Panc1 (cell line): ENCODE measurements at regions not wholly inside any gene's neighbourhood (a gene's known extent, or its start where the extent isn't known, plus 50 kb on each side); places are given as distances from the start of the nearest gene placed in this dataset.
"Not testable (repeated sequence)": the region's sequence is repeated elsewhere in the genome, so short reads cannot be mapped to it uniquely, and the experiment has no call there.

ENCODE experiments used
- ATAC-seq: fragments of 200-7000 bp; cut with Tn5 transposase; 2 replicates; pipeline ENCODE4 v1.9.1; 2020; ENCODE audit warnings: mild to moderate bottlenecking, moderate library complexity
- BruUV-seq: library from RNA; stranded (reverse); fragments of 400-500 nt; replicated peaks from 2 replicates; lab custom pipeline; 2021; lab: Mats Ljungman, UMichigan
- CTCF ChIA-PET: fragments of 300-600 bp; sonication (Branson Sonifier 250); formaldehyde crosslinking; loops from one replicate; lab custom pipeline; 2022; ENCODE audit warnings: antibody characterized with exemption; lab: Charles Lee
- POLR2A ChIA-PET: fragments of 300-600 bp; sonication (Branson Sonifier 250); formaldehyde crosslinking; loops from one replicate; lab custom pipeline; 2022; ENCODE audit warnings: antibody characterized with exemption; lab: Charles Lee
- DNase-seq: peaks from one replicate; pipeline ENCODE4 v3.0.0-alpha.2; 2010; ENCODE audit warnings: low read depth, low spot score
- H3K27ac ChIP-seq: 2 replicates; pipeline ENCODE4 v1.5.1; 2011; ENCODE audit warnings: mild to moderate bottlenecking, low read length, inconsistent platforms
- H3K27me3 ChIP-seq: fragments of 200-500 bp; sonication (Bioruptor generic); 2 replicates; pipeline ENCODE4 v1.6.0; 2014; ENCODE audit warnings: low read length, inconsistent platforms; ENCODE audit not compliant: control insufficient read depth, insufficient read depth
- H3K36me3 ChIP-seq: fragments of 200-500 bp; sonication (Bioruptor generic); 2 replicates; pipeline ENCODE4 v1.5.1; 2014; ENCODE audit warnings: inconsistent platforms, mild to moderate bottlenecking, low read length, moderate library complexity; ENCODE audit not compliant: control insufficient read depth, insufficient read depth
- H3K4me1 ChIP-seq: 2 replicates; pipeline ENCODE4 v1.5.1; 2011; ENCODE audit warnings: inconsistent platforms, mild to moderate bottlenecking, low read length, moderate library complexity; ENCODE audit not compliant: control insufficient read depth, insufficient read depth
- H3K4me3 ChIP-seq, 2 experiments: 2 replicates each; pipeline ENCODE4 v1.5.1; 2011 to 2012; ENCODE audit warnings: low read depth in 2 of 2, low read length in 2 of 2, mild to moderate bottlenecking in 2 of 2, inconsistent platforms in 1 of 2, moderate library complexity in 1 of 2
- H3K9me3 ChIP-seq: fragments of 200-500 bp; sonication (Bioruptor generic); 2 replicates; pipeline ENCODE4 v1.5.1; 2014; ENCODE audit warnings: low read depth, mild to moderate bottlenecking, inconsistent platforms, low read length, moderate library complexity; ENCODE audit not compliant: control insufficient read depth, insufficient read depth
- POLR2AphosphoS5 ChIP-seq: IDR thresholded peaks from 2 replicates; pipeline ENCODE4 v1.6.1; 2012; ENCODE audit warnings: mild to moderate bottlenecking, low read depth, low read length, moderate library complexity
- SIN3A ChIP-seq: IDR thresholded peaks from 2 replicates; pipeline ENCODE4 v1.6.1; 2012; ENCODE audit warnings: low read depth, mild to moderate bottlenecking, low read length, moderate library complexity, borderline replicate concordance; ENCODE audit not compliant: insufficient read depth
- TCF7L2 ChIP-seq: IDR thresholded peaks from 2 replicates; pipeline ENCODE4 v1.6.1; 2011; ENCODE audit warnings: mild to moderate bottlenecking, low read depth, low read length, inconsistent platforms
- in situ Hi-C: cut with HindIII; loops from 2 replicates; pipeline ENCODE4 v1.10.0; 2016; ENCODE audit warnings: low sequenced_read_pairs, low pct_unique_long_range_greater_than_20kb
- intact Hi-C: fragments of 100-400 bp; cut with micrococcal nuclease; formaldehyde crosslinking; loops from one replicate; pipeline ENCODE4 v1.10.0; 2022; ENCODE audit not compliant: unreplicated experiment
- TF ChIP-seq, protein P1 (sequence below), 2 experiments: IDR thresholded peaks; 2 replicates each; pipeline ENCODE4 v1.6.1; 2011 to 2012; ENCODE audit warnings: low read depth in 2 of 2, control low read depth in 1 of 2, low read length in 1 of 2, mild to moderate bottlenecking in 1 of 2, moderate library complexity in 1 of 2; ENCODE audit not compliant: insufficient read depth in 1 of 2
- TF ChIP-seq, protein P2 (sequence below): fragments of 450-650 bp; IDR thresholded peaks from 2 replicates; pipeline ENCODE4 v1.5.1; 2017; ENCODE audit warnings: mild to moderate bottlenecking

GRCh38 chr4:3874525-3875110, 108.4 kb downstream of the ADRA2C start:
- Histone ChIP-seq H3K4me1 (peaks cover 2% of the 10 kb centered on the region; the same call in 1 of the 2 replicates), H3K4me3 (no peak overlapping the region), H3K9me3 (no peaks in the 10 kb centered on the region), H3K27ac (no peak overlapping the region), H3K27me3 (peaks cover 8% of the 10 kb centered on the region), H3K36me3 (no peaks in the 10 kb centered on the region)
- POLR2A ChIA-PET = no interaction called here
- in situ Hi-C loops = no loop called here
- intact Hi-C loops = loop anchor here (10.0 kb wide), 1 partner anchor 310 kb away; no protein-coding TSS in a partner anchor
- no TSS peak for BruUV-seq
- CTCF ChIA-PET = no interaction called here
- TF ChIP-seq, protein P1, sequence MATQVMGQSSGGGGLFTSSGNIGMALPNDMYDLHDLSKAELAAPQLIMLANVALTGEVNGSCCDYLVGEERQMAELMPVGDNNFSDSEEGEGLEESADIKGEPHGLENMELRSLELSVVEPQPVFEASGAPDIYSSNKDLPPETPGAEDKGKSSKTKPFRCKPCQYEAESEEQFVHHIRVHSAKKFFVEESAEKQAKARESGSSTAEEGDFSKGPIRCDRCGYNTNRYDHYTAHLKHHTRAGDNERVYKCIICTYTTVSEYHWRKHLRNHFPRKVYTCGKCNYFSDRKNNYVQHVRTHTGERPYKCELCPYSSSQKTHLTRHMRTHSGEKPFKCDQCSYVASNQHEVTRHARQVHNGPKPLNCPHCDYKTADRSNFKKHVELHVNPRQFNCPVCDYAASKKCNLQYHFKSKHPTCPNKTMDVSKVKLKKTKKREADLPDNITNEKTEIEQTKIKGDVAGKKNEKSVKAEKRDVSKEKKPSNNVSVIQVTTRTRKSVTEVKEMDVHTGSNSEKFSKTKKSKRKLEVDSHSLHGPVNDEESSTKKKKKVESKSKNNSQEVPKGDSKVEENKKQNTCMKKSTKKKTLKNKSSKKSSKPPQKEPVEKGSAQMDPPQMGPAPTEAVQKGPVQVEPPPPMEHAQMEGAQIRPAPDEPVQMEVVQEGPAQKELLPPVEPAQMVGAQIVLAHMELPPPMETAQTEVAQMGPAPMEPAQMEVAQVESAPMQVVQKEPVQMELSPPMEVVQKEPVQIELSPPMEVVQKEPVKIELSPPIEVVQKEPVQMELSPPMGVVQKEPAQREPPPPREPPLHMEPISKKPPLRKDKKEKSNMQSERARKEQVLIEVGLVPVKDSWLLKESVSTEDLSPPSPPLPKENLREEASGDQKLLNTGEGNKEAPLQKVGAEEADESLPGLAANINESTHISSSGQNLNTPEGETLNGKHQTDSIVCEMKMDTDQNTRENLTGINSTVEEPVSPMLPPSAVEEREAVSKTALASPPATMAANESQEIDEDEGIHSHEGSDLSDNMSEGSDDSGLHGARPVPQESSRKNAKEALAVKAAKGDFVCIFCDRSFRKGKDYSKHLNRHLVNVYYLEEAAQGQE (IDR thresholded peaks at IDR 0.05; ENCODE audit: insufficient read depth in 1 of 2, low read depth in 2 of 2, low read length in 1 of 2) = no peak
- TF ChIP-seq SIN3A (no peak), POLR2AphosphoS5 (no peak), TCF7L2 (no peak)
- TF ChIP-seq, protein P2, sequence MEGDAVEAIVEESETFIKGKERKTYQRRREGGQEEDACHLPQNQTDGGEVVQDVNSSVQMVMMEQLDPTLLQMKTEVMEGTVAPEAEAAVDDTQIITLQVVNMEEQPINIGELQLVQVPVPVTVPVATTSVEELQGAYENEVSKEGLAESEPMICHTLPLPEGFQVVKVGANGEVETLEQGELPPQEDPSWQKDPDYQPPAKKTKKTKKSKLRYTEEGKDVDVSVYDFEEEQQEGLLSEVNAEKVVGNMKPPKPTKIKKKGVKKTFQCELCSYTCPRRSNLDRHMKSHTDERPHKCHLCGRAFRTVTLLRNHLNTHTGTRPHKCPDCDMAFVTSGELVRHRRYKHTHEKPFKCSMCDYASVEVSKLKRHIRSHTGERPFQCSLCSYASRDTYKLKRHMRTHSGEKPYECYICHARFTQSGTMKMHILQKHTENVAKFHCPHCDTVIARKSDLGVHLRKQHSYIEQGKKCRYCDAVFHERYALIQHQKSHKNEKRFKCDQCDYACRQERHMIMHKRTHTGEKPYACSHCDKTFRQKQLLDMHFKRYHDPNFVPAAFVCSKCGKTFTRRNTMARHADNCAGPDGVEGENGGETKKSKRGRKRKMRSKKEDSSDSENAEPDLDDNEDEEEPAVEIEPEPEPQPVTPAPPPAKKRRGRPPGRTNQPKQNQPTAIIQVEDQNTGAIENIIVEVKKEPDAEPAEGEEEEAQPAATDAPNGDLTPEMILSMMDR = no peak
- no peak for DNase-seq
- no peak for ATAC-seq

GRCh38 chr4:3875466-3875865, 109.3 kb downstream of the ADRA2C start:
- no peaks in the 10 kb centered on the region for H3K9me3 ChIP-seq
- no peak overlapping the region for H3K27ac ChIP-seq
- H3K27me3 ChIP-seq = peaks cover 8% of the 10 kb centered on the region
- no peak for ATAC-seq
- BruUV-seq = no TSS peak
- H3K4me3 ChIP-seq = no peak overlapping the region
- TF ChIP-seq SIN3A = no peak
- TF ChIP-seq POLR2AphosphoS5 = no peak
- TF ChIP-seq, protein P2 = no peak
- TF ChIP-seq, protein P1 (IDR thresholded peaks at IDR 0.05; ENCODE audit: insufficient read depth in 1 of 2, low read depth in 2 of 2, low read length in 1 of 2) = no peak
- no peak for TF ChIP-seq TCF7L2
- no peaks in the 10 kb centered on the region for H3K36me3 ChIP-seq
- intact Hi-C loops = loop anchor here (10.0 kb wide), 1 partner anchor 311 kb away; no protein-coding TSS in a partner anchor
- in situ Hi-C loops = no loop called here
- DNase-seq = no peak
- ChIA-PET POLR2A (no interaction called here), CTCF (no interaction called here)
- H3K4me1 ChIP-seq = peaks cover 2% of the 10 kb centered on the region; the same call in 1 of the 2 replicates

DNA sequence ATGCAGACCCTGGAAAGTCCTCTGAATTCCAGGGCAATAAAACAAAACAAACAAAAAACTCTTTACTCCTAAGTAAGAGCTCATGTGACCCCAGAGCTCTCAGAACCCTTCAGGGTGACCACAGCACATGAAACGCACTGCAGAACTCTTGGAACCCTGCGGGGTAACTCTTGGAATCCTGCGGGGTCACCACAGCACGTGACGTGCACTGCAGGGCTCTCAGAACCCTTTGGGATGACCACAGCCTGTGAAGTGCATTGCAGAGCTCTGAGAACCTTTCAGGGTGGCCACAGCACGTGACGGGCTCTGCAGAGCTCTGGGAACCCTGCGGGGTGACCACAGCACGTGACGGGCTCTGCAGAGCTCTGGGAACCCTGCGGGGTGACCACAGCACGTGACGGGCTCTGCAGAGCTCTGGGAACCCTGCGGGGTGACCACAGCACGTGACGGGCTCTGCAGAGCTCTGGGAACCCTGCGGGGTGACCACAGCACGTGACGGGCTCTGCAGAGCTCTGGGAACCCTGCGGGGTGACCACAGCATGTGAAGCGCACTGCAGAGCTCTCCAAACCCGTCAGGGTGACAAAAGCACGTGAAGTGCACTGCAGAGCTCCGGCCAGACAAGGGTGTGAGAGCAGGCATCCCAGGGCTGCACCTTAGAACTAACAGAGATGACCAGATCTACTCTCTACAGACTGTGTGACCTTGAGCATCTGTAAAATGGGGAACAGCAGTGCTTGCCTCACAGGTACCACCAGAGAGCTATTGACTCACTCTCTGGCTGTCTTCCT, 110.1 kb downstream of the ADRA2C start:
- in situ Hi-C loops, H3K9me3 ChIP-seq, H3K27me3 ChIP-seq, H3K4me3 ChIP-seq, POLR2A ChIA-PET, DNase-seq, H3K27ac ChIP-seq, H3K36me3 ChIP-seq, ATAC-seq, BruUV-seq, H3K4me1 ChIP-seq: not testable (repeated sequence)
- CTCF ChIA-PET = interaction anchor here (0.6 kb wide), 1 partner anchor 326 kb away, joined by 3 read pairs; no protein-coding TSS in a partner anchor
- intact Hi-C loops = loop anchor here (10.0 kb wide), 1 partner anchor 311 kb away; no protein-coding TSS in a partner anchor
